ENCODE measurements at regions not wholly inside any gene's neighbourhood (a gene's known extent, or its start where the extent isn't known, plus 50 kb on each side); places are given as distances from the start of the nearest gene placed in this dataset.
A peak's percentile ranks its signal among the peaks of the same experiment; 100 is the strongest.

GRCh38 chr2:38171208-38171855 lies 95.4 kb upstream of the CYP1B1 start:
- Histone ChIP-seq H3K4me1 (peaks cover 0 to 18% (median 7%) of the 10 kb centered on the region in 4 donors), H3K9me3 (no peaks in the 10 kb centered on the region), H3K27me3 (no peaks in the 10 kb centered on the region), H3K4me3 (no peak overlapping the region), H3K27ac (peak overlapping the region in 1 of 5 donors; percentile 59), H3K36me3 (no peaks in the 10 kb centered on the region)
- no peak for DNase-seq
- TF ChIP-seq POLR2AphosphoS5 (IDR thresholded peaks at IDR 0.05) (no peak), POLR2A (IDR thresholded peaks at IDR 0.05) (no peak), EP300 (IDR thresholded peaks at IDR 0.05) (no peak), CTCF (IDR thresholded peaks at IDR 0.05) (no peak)
- intact Hi-C loops (cut with DNase I; ENCODE audit: low total_unique reads) = no loop called here
- WGBS, 5 donors = 70 to 87% (median 80%) methylated on average over 1 of the region's 1 CpG

GRCh38 chr2:38170733-38171132 lies 94.8 kb upstream of the CYP1B1 start:
- Histone ChIP-seq H3K9me3 (no peaks in the 10 kb centered on the region), H3K27ac (peak overlapping the region in 2 of 5 donors; percentile 54 to 59), H3K4me3 (no peak overlapping the region), H3K27me3 (no peaks in the 10 kb centered on the region), H3K36me3 (no peaks in the 10 kb centered on the region), H3K4me1 (peaks cover 0 to 16% (median 7%) of the 10 kb centered on the region in 4 donors)
- no peak for DNase-seq
- intact Hi-C loops (cut with DNase I; ENCODE audit: low total_unique reads) = no loop called here
- TF ChIP-seq CTCF (IDR thresholded peaks at IDR 0.05) (no peak), EP300 (IDR thresholded peaks at IDR 0.05) (no peak), POLR2AphosphoS5 (IDR thresholded peaks at IDR 0.05) (no peak), POLR2A (IDR thresholded peaks at IDR 0.05) (no peak)

- no peak for DNase-seq
- intact Hi-C loops (cut with DNase I; ENCODE audit: low total_unique reads) = no loop called here
Measured at GRCh38 chr2:38170067-38170466, 94.1 kb upstream of the CYP1B1 start.

GRCh38 chr2:38168710-38169480 lies 92.9 kb upstream of the CYP1B1 start:
- intact Hi-C loops (cut with DNase I; ENCODE audit: low total_unique reads) = no loop called here
- DNase-seq = no peak
- peaks cover 0 to 6% (median 1%) of the 10 kb centered on the region in 4 donors for H3K4me1 ChIP-seq
- peak overlapping the region in 3 of 5 donors; percentile 5 to 49 (median 46) for H3K27ac ChIP-seq
- TF ChIP-seq EP300 (IDR thresholded peaks at IDR 0.05) (no peak), POLR2A (IDR thresholded peaks at IDR 0.05) (no peak), CTCF (IDR thresholded peaks at IDR 0.05) (no peak), POLR2AphosphoS5 (IDR thresholded peaks at IDR 0.05) (no peak)
- H3K27me3 ChIP-seq = no peaks in the 10 kb centered on the region
- H3K4me3 ChIP-seq = no peak overlapping the region
- 69 to 83% (median 75%) methylated on average over 5 of the region's 5 CpGs for WGBS, 5 donors
- H3K36me3 ChIP-seq = no peaks in the 10 kb centered on the region
- H3K9me3 ChIP-seq = no peaks in the 10 kb centered on the region

More at GRCh38 chr2:38170067-38170466, 94.1 kb upstream of the CYP1B1 start:
- Histone ChIP-seq H3K27ac (peak overlapping the region in 2 of 5 donors; percentile 57 to 59), H3K9me3 (no peaks in the 10 kb centered on the region), H3K27me3 (no peaks in the 10 kb centered on the region), H3K4me1 (peaks cover 0 to 13% (median 5%) of the 10 kb centered on the region in 4 donors), H3K36me3 (no peaks in the 10 kb centered on the region), H3K4me3 (no peak overlapping the region)
- TF ChIP-seq CTCF (IDR thresholded peaks at IDR 0.05) = no peak
- no peak for TF ChIP-seq EP300 (IDR thresholded peaks at IDR 0.05)
- peak in 1 of 3 donors; percentile 54 for TF ChIP-seq POLR2AphosphoS5 (IDR thresholded peaks at IDR 0.05)
- WGBS, 5 donors = 56 to 87% (median 71%) methylated on average over 3 of the region's 3 CpGs
